ENCODE measurements at regions not wholly inside any gene's neighbourhood (a gene's known extent, or its start where the extent isn't known, plus 50 kb on each side); places are given as distances from the start of the nearest gene placed in this dataset.

DNA sequence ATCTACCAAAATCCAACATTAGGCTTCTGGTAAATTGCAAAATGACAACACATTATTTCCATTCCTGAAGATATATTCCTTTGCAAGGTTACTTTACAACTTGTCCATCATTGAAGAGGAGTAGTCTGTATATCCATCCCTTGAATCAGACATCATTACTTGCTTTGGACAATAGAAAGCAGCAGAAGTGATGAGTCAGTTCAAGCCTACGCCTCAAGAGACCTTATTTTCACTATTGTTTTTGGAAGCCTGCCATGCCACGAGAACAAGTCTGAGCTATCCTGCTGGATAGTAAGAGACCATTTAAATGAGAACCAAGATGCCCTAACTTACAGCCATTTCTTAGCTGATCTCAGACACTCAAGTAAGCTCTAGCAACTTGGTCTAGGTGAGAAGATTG, 246.0 kb upstream of the HHIP start (continued):
- TF ChIP-seq, protein P1, sequence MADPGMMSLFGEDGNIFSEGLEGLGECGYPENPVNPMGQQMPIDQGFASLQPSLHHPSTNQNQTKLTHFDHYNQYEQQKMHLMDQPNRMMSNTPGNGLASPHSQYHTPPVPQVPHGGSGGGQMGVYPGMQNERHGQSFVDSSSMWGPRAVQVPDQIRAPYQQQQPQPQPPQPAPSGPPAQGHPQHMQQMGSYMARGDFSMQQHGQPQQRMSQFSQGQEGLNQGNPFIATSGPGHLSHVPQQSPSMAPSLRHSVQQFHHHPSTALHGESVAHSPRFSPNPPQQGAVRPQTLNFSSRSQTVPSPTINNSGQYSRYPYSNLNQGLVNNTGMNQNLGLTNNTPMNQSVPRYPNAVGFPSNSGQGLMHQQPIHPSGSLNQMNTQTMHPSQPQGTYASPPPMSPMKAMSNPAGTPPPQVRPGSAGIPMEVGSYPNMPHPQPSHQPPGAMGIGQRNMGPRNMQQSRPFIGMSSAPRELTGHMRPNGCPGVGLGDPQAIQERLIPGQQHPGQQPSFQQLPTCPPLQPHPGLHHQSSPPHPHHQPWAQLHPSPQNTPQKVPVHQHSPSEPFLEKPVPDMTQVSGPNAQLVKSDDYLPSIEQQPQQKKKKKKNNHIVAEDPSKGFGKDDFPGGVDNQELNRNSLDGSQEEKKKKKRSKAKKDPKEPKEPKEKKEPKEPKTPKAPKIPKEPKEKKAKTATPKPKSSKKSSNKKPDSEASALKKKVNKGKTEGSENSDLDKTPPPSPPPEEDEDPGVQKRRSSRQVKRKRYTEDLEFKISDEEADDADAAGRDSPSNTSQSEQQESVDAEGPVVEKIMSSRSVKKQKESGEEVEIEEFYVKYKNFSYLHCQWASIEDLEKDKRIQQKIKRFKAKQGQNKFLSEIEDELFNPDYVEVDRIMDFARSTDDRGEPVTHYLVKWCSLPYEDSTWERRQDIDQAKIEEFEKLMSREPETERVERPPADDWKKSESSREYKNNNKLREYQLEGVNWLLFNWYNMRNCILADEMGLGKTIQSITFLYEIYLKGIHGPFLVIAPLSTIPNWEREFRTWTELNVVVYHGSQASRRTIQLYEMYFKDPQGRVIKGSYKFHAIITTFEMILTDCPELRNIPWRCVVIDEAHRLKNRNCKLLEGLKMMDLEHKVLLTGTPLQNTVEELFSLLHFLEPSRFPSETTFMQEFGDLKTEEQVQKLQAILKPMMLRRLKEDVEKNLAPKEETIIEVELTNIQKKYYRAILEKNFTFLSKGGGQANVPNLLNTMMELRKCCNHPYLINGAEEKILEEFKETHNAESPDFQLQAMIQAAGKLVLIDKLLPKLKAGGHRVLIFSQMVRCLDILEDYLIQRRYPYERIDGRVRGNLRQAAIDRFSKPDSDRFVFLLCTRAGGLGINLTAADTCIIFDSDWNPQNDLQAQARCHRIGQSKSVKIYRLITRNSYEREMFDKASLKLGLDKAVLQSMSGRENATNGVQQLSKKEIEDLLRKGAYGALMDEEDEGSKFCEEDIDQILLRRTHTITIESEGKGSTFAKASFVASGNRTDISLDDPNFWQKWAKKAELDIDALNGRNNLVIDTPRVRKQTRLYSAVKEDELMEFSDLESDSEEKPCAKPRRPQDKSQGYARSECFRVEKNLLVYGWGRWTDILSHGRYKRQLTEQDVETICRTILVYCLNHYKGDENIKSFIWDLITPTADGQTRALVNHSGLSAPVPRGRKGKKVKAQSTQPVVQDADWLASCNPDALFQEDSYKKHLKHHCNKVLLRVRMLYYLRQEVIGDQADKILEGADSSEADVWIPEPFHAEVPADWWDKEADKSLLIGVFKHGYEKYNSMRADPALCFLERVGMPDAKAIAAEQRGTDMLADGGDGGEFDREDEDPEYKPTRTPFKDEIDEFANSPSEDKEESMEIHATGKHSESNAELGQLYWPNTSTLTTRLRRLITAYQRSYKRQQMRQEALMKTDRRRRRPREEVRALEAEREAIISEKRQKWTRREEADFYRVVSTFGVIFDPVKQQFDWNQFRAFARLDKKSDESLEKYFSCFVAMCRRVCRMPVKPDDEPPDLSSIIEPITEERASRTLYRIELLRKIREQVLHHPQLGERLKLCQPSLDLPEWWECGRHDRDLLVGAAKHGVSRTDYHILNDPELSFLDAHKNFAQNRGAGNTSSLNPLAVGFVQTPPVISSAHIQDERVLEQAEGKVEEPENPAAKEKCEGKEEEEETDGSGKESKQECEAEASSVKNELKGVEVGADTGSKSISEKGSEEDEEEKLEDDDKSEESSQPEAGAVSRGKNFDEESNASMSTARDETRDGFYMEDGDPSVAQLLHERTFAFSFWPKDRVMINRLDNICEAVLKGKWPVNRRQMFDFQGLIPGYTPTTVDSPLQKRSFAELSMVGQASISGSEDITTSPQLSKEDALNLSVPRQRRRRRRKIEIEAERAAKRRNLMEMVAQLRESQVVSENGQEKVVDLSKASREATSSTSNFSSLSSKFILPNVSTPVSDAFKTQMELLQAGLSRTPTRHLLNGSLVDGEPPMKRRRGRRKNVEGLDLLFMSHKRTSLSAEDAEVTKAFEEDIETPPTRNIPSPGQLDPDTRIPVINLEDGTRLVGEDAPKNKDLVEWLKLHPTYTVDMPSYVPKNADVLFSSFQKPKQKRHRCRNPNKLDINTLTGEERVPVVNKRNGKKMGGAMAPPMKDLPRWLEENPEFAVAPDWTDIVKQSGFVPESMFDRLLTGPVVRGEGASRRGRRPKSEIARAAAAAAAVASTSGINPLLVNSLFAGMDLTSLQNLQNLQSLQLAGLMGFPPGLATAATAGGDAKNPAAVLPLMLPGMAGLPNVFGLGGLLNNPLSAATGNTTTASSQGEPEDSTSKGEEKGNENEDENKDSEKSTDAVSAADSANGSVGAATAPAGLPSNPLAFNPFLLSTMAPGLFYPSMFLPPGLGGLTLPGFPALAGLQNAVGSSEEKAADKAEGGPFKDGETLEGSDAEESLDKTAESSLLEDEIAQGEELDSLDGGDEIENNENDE (IDR thresholded peaks at IDR 0.05; ENCODE audit: insufficient replicate concordance, low read length): no peak
- TF ChIP-seq, protein P2, sequence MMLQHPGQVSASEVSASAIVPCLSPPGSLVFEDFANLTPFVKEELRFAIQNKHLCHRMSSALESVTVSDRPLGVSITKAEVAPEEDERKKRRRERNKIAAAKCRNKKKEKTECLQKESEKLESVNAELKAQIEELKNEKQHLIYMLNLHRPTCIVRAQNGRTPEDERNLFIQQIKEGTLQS (IDR thresholded peaks at IDR 0.05; ENCODE audit: insufficient read depth, low read depth, low read length): no peak
- TF ChIP-seq EP300 (IDR thresholded peaks at IDR 0.05; ENCODE audit: borderline replicate concordance in 1 of 2, low read depth in 2 of 2, low read length in 2 of 2) (no peak), RNF2 (IDR thresholded peaks at IDR 0.05; ENCODE audit: borderline replicate concordance, low read depth, low read length, missing control alignments, poor library complexity, severe bottlenecking) (no peak)

Measured in H1 (cell line).